ENCODE measurements at regions not wholly inside any gene's neighbourhood (a gene's known extent, or its start where the extent isn't known, plus 50 kb on each side); places are given as distances from the start of the nearest gene placed in this dataset.
A peak's percentile ranks its signal among the peaks of the same experiment; 100 is the strongest.
"Not testable (repeated sequence)": the region's sequence is repeated elsewhere in the genome, so short reads cannot be mapped to it uniquely, and the experiment has no call there.

DNA sequence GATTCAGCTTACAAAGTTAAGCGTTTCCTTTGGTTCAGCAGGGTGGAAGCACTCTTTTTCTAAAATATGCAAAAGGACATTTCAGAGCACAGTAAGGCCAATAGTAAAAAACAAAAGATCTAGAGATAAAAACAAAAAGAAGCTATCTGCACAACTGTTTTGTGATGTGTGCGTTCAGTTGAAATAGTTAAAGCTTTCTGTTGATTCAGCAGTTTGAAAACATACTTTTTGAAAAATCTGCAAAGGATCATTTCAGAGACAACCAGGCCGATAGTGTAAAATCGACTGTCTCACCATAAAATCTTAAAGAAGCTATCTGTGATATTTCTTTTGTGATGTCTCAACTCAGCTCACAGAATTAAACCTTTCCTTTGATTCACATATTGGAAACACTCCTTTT is 300.0 kb upstream of the ALG10B start:
- no peak for DNase-seq

DNA sequence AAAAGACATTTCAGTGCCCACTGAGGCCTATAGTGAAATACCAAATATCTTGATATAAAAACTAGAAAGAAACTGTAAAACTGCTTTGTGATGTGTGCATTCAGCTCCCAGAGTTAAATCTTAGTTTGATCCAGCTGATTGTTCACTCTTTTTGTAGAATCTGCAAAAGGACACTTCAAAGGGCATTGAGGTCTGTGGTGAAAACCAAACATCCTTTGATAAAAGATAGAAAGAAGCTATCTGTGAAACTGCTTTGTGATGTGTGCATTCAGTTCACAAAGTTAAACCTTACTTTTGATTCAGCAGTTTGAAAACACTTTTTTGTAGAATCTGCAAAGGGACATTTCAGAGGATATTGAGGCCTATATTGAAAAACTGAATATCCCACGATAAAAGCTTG is 290.7 kb upstream of the ALG10B start:
- no peak for DNase-seq

DNA sequence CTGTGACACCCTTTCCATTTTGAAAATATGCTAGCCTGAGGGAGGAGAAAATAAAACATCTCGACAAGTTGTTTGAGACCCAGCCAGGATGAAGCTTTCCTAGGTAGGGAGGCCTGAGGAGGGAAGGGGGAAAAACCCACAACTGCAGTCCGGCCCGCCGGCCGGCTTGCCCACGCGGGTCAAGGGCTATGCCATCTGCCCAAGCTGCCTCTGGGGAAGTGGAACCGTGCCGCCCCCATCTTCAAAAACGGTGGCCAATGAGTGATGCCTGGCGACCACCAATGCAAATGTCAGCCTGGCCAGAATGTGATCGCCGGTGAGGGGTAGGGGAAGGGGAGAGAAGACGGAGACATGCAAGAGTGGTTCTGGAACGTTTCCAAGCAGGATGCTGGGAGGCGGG is 263.5 kb upstream of the ALG10B start:
- DNase-seq, result no peak

DNA sequence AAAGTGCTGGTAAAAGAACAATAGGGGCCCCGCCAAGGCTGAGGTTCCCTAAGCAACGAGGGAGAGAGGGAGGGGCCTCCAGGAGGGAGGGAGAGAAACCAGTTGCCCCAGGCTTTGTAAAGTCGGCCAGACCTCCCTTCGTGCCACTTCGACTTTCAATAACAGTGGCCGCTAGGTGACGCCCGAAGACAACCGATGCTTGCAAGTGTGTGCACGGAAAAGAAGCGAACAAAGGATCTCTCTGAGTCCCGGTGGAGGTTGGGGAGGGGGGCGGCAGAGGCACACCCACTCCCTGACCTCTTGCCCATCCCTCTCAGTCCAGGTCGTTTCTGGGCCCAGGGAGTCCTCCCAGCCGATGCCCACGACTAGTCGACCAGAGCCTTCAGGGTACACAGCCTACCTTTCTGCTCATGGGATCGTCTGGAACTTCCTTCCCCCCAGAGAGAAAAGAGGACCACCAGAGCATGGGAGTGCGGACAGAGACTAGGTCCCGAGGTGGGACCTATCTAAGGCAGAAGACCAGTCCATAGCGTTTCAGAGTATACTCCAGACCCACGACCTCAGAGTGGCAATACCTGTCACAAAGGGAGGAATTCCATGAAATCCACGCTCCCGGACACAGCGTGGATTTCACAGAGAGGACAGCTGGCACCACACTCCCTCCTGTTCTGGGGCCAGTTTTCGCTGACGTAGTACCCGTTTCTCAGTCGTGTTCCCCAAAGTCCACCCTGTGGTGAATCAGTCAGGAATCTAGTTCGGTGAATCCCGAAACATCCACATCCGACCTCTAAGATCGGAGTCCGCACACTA is 262.7 kb upstream of the ALG10B start:
- DNase-seq, result peak; percentile 76

DNA sequence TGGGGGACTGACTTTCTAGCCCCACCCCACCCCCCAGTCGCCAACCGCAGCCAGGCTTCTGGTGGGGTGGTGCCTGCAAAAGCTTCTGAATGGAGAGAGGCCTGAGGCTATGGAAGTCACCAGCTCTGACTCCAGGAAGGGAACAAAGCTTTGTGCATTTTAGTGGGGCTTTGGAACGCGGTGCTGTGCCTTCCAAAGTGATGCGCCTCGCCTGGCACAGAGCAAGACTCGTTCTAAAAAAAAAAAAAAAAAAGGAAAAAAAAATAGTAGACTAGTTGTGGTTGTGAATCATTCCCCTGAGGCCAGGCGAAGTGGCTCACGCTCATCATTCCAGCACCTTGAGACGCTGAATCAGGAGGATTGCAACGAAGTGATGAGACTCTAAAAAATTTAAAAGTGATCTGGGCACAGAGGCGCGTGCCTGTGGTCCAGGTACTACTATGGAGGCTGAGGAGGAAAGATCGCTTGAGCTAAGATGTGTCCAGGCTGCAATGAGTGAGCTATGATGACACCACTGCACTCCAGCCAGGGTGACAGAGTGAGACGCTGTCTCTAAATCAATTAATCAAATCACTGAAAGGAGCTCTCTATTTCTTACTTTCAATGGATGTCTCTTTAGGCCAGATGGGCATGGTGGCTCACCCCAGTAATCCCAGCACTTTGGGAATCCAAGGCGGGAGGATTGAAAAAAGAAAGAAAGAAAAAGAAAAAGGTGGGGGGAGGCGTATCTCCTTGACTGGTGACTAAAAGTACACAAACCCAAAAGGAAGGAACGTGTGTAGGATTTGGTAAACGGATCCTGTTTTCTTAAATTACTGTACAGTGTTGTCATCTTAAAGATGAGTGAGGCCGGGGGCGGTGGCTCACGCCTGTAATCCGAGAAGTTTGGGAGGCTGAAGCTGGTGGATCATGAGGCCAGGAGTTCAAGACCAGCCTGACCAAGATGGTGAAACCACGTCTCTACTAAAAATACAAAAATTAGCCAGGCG is 259.6 kb upstream of the ALG10B start:
- no peak for DNase-seq

DNA sequence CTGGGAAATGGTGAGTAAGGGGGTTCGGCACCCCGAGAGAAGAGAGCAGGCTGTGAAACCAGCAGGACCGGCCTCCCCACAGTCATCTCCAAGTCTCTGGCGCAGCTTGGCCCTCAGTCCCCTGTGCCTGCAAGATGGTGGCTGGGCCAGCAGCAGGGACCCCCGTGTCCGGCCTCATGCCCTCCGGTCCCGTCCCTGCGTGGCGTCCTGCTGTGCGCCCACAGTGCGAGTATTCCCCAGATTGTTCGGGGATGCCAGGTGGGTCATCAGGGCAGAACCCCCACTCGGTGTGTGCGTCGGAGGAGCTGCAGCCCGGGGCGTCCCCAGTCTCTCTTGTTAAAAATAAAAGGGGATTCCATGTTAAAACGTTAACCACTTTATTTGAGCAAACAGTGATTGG is 216.9 kb upstream of the ALG10B start:
- no peak for DNase-seq

DNA sequence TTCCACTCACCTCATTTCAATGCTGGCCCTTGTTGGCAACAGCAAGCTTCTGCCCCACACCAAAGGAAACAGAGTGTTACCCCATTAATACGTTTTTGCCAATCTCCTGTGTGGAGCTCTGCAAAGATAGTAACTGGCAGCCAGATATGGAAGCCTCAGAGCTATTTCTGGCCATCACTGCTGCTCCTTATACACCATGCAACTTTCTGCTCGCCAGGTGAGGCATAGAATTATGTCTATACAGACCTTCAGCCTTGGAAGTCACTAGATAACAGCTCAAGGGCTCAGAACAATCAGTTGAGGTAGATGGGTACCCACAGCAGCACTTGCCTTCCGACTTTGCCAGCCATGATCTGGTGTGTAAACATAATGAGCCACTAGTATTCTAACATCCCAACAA is 214.8 kb upstream of the ALG10B start:
- DNase-seq, result no peak

DNA sequence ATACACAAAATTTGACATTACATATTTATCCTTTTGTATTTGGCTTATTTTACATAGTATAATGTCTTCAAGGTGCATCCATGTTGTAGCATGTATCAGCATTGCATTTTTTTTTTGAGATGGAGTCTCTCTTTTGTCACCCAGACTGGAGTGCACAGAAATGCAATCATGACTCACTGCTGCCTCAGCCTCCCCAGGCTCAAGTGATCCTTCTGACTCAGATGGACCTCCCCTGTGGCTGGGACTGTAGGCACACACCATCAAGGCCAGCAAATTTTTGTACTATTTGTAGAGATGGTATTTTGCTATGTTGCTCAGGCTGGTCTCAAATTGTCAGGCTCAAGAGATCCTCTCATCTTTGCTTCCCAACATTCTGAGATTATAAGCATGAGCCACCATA is 214.4 kb upstream of the ALG10B start:
- no peak for DNase-seq

DNA sequence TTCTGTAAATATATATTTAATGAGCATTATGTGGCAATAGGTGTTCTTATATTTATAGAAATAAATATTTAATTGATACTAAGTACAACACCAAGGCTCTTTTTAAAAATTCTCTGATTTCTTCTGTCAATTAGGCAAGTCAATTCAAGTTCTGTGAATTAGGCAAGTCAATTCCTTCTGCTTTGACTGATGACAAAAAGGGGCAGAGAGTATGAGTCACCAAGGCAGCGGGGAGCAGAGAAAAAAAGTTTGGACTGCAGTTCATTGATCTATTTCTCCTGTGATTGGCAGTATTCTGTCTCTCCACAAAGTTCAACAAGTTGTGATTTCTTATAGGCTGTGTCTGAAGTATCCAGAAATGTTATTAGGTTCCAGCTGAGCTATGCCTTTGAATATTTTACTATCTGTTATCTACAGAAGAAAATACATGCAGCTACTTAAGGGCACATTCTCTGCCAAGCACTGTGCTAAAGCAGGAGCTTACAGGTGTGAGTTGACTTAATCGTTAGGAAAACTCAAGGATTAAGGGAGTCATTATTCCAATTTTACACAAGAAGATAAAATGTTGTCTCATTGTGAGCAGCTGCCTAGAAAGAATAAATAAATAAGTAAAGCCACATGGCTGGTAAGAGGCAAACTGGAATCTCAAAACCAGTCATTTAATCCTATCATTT is 206.4 kb upstream of the ALG10B start:
- DNase-seq, result no peak

DNA sequence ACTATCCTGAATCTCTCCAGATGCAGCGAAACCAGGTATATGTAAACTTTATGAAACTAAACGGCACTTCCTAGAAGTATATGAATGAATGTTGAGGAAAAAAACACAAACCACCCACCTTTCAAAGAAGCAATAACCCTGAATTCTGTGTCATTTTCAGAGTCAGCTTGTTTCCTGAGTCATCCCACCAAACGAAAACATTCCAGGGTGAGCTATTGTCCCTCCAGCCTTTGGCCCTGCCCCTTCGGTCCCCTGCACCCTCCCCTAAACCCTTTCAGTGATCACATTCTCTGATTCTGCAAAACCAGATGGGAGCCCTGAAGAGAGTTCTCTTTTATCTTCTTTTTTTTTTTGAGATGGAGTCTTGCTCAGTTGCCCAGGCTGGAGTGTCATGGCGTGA is 202.6 kb upstream of the ALG10B start:
- DNase-seq, result no peak

DNA sequence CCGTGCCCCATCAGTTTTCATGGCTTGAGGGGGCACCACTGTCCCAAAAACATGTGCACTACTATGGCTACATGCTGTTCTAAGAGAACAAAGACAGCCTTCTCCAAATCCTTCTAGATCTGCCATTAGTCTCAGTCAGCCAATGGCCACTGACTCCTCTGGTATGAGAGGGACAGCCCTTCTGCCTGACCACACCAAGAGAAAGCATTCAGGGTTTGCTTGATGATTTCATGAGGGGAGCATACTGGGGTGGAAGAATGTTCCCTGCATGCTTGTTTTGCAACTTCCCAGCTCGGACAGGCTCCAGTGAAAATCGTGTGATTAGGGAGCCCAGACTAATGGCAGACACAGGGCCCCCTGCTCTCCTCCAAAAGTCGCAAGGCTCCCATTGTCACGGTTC is 199.6 kb upstream of the ALG10B start:
- no peak for DNase-seq

DNA sequence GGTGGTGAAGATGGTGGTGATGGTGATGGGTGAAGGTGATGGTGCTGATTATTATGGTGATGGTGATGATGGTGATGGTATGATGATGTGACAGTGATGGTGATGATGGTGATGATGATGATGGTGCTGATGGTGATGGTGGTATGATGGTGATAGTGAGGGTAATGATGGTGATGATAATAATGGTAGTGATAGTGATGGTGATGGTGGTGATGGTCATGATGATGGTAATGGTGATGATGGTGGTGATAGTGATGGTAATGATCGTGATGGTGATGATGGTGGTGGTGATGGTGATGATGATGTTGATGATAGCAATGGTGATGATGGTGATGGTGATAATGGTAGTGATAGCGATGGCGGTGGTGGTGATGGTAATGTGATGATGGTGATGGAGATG is 197.9 kb upstream of the ALG10B start:
- DNase-seq, result no peak

DNA sequence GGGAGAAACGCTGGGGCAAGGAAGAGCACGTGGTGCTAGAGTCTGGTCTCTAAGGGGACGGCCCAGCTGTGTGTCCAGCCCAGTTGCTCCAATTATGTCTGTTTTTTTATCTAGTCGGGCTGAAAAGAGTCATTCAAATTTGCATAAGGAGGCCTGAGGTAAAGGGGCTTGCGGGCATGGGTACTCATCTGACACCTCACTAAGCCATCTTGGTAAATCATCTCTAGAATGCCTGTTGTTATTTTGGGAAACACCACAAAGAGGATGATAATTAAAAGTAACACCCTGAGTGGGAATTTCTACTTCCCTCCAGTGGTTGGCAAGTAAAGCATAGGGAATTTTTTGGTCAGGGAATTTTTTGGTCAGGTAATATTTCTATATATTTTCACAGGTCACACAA is 196.1 kb upstream of the ALG10B start:
- DNase-seq, result no peak

DNA sequence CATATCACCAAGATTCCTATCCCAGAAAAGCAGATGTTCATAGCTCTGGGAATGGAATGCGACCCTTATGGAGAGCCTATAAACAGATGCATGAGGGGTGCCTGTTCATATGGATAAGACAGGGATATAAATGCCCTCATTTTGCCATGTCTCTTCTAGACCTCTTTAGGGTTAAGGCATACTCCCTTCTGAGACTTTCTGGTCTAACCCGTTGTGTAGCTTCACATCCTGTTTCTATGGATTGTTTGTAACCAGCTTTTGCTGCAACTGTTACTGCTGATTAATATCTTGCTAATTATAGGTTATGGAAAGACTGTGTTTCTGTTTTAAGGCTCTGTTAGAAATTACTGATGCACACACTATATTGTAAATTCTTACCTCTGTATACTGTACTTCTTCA is 193.5 kb upstream of the ALG10B start:
- not testable (repeated sequence) for DNase-seq

DNA sequence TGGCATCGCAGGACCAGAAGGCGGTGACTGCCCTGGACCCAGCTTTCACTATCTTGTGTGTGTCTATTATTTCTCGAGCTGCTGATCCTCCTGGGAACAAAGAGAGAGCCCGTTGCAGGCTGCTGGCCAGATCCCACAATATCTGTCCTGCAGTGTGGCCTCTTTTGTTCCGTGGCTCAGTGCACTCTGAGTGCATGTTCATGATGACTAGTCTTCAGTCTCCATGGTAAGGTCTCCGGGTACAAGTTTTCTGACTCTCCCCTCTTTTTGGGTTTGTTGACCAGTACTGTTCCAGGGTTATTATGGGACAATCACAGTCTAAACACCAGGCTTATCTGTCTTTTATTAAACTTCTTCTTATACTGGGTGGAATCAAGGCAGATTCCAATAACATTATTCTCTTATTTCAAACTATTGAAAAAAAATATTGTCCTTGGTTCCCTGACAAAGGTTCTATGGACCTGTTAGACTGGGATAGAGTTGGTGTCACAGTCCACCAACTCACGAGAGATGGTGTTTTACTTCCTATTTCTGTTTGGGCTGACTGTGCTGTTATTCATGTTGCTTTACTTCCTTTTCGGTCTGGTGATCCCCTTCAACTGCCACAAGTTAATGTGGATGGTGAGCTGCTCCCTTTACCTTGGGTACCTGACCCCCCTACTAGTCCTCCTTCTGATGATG is 192.9 kb upstream of the ALG10B start:
- DNase-seq, result no peak

DNA sequence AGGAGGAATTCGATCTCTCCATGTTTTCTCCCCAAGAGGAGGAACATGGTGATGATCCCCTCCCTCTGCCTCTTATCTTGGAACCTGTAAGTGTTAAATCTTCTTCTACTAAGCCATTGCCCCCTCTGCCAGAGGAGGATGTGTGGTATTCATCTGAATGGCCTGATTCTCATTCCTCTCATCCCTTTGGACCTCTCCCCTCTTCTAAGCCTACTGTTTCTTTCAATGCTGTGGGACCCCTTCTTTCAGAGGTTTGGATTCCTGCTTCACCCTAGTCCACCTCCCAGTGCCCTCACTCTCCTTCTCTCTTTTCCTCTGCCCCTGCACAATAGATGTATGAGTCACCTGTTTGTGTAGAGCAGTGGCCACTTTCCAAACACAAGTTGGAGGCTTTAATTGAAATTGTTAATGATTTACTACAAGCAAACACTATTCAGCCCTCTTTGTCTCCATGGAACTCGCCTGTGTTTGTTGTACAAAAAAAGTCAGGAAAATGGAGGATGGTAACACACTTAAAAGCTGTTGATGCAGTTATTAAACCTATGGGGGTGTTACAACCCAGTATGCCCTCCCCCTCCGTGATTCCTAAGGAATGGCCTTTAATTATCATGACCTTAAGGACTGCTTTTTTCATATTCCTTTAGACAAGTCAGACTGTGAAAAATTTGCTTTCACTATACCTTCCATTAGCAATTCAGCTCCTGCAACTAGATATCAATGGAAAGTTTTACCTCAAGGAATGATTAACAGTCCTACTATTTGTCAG is 192.1 kb upstream of the ALG10B start:
- DNase-seq, result no peak

DNA sequence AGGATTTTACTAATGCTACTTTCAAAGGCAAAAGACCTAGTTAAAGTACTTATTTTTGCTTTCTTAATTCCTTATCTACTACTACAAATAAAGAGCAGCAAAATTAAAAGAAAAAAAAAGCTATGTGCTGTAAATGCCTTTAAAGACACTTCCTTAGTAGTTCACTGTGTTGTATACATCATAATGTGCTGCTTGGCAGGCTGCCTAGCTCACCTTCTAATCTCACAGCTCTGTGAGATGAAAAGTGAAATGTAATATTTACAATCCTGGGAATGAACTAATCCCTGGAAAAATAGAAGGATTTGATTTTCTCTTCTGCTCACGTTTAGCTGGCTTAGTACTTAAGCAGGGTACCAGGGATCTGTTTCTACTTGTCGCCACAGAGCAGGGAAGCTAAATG is 184.4 kb upstream of the ALG10B start:
- no peak for DNase-seq

DNA sequence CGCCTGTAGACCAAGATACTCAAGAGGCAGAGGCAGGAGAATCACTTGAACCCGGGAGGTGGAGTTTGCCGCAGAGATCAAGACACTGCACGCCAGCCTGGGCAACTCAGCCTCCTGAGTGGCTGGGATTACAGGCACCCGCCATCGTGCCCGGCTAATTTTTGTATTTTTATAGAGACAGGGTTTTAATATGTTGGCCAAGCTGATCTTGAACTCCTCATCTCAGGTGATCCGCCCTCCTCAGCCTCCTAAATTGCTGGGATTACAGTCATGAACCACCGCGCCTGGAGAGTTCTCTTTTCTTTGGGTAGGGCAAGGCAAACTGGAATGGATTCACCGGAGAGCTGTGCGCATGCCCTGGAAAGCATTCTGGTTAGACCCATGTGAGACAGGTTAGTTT is 179.3 kb upstream of the ALG10B start:
- no peak for DNase-seq

DNA sequence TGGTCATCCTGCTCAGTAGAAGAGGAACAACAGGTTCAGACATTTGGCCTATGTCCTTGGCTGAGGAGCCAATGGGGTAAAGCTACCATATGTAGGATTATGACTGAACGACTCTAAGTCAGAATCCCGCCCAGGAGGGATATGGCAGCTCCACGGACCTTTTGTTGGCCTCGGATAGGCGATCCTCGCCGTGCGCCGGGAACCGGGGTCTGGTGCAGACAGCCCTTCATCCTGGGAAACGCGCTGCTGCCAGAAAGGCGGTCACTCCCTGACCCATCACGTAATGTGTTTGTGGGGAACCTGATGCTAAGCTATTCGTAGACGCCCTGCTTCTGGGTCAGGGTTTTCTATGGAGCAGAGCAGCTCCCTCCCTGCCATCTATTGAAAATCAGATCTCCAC is 178.9 kb upstream of the ALG10B start:
- DNase-seq, result no peak

DNA sequence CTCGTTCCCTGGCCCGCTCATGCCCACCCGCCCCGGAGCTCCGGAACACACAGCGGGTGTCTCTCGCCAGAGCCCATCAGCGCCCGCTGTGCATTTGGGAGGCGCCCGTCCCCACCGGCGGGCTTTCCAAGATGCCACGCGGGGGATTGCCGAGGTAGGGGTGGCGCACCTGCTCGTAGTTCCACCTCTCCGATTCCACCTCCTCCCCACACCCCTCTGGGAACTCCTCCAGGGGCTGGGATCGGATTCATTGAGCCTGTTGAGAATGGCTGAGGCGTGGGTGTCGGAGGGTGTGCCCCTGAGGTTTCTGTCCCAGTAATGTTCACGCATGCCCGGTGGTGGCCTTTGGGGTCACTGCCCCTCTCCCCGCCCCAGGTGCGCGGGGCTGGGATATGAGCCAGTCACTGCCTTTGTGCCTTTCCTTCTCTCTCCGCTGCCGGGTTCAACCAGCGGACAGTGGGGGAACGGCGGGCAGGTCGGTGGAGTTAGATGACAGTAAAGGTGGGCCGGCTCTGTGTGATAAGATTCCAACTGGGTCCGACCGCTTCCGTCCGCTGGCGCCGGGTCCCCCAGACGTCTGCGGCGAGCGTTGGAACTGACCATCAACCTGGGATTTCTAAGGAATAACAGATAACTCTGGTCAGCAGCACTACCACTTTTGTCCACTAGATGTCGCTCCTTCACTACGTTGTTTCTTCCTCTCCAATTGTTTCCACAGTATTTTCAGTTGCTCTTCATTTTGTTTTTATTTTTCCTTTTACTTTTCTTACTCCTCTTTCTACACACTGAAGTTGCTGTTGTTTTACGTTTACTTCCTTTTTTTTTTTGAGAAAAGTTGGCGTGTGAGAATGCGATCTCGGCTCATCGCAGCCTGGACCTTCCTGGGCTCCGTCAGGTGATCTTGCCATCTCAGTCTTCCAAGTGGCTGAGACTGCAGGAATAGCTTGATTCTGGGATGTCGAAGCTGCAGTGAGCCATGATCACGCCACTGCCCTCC is 178.1 kb upstream of the ALG10B start:
- DNase-seq, result peak; percentile 72

DNA sequence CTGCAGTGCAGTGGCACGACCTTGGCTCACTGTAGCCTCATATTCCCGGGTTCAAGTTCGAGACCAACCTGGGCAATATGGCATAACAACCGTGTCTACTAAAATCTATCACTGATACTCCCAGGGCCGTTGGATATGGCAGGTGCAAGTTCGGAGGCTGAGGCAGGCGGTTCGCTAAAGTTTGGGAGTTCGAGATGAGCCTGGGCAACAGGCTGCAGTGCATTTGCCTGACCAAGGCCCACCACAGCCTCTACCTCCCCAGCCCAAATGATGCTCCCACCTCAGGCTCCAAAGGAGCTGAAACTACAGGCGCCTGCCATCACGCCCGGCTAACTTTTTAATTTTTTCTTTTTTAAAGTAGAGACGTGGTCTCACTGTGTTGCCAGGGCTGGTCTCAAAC is 177.1 kb upstream of the ALG10B start:
- no peak for DNase-seq
